ENCODE measurements at regions not wholly inside any gene's neighbourhood (a gene's known extent, or its start where the extent isn't known, plus 50 kb on each side); places are given as distances from the start of the nearest gene placed in this dataset.
A peak's percentile ranks its signal among the peaks of the same experiment; 100 is the strongest.

DNA sequence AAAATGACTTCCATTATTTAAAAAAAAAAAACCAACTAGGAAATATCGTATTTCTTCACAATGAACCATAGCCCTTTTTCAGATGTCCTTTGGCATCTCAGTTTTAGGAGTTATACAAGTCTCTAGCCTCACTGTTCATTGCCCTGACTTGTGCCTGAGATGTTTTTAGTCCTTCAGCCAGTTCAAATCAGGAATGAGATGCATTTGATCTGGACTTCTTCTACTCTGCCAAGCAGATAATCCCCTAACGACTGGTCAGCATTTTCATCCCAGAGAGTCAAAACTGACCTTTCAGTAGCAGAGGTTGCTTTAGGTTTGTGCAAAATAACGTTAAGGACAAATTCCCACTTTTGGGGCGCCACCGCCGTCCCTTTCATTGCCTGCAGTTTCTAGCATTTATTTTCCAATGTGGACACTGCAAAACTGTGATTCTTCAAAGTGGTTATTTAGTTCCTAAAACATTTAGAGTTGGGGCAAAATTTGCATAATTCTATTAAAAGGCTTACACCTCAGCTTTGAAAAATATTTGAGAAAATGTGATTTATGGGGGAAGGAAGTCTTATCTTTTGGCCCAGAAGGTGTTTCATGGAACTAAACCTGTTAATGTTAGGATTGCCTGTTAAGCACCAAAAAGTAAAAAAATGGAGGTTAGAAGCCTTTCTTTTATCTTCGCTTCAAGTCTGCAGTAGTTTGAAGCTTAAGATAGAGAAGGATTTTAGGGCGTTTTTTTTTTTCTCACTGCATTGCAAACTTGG, 152.0 kb upstream of the SGK1 start:
- Histone ChIP-seq H3K4me3 (ENCODE audit: insufficient read depth in 1 of 2, low read depth in 1 of 2, low read length in 2 of 2) (no peak overlapping the region), H3K18ac (ENCODE audit: low read depth in 1 of 2, low read length in 2 of 2) (no peak overlapping the region), H2BK5ac (ENCODE audit: low read depth, low read length, poor library complexity, severe bottlenecking) (no peak overlapping the region), H2BK15ac (ENCODE audit: low read depth, poor library complexity, severe bottlenecking) (no peak overlapping the region), H2BK120ac (ENCODE audit: low read depth, low read length) (no peak overlapping the region), H3K4me1 (ENCODE audit: control insufficient read depth, insufficient read depth, low read depth, low read length) (peaks cover 7% of the 10 kb centered on the region), H3K27me3 (ENCODE audit: control insufficient read depth in 1 of 2, insufficient read depth in 1 of 2, low read length in 2 of 2) (no peaks in the 10 kb centered on the region), H4K8ac (ENCODE audit: low read length) (no peak overlapping the region), H3K4me2 (ENCODE audit: low read length, poor library complexity, severe bottlenecking) (no peak overlapping the region), H3K27ac (ENCODE audit: low read length, poor library complexity, severe bottlenecking) (no peak overlapping the region), H3K14ac (ENCODE audit: low read length in 2 of 2) (no peak overlapping the region), H2BK12ac (ENCODE audit: low read length in 2 of 2) (no peak overlapping the region), H3K4ac (ENCODE audit: low read depth in 1 of 2, low read length in 2 of 2) (no peak overlapping the region), H3K23ac (ENCODE audit: low read length in 2 of 2) (no peak overlapping the region), H4K91ac (ENCODE audit: low read length) (no peak overlapping the region), H3K9ac (ENCODE audit: low read length) (no peak overlapping the region), H3K36me3 (ENCODE audit: control insufficient read depth in 1 of 2, insufficient read depth in 2 of 2, low read depth in 1 of 2, low read length in 2 of 2) (no peaks in the 10 kb centered on the region), H2AFZ (ENCODE audit: low read depth, low read length) (no peak overlapping the region), H3K79me1 (replicated peaks; ENCODE audit: low read length, poor library complexity, severe bottlenecking) (no peaks in the 10 kb centered on the region), H2AK5ac (ENCODE audit: low read length, severe bottlenecking) (no peak overlapping the region), H3K9me3 (ENCODE audit: control insufficient read depth, low read length) (no peaks in the 10 kb centered on the region)
- WGBS, result 80% methylated on average over 8 of the region's 8 CpGs
- no peak for DNase-seq

- Histone ChIP-seq H3K27me3 (ENCODE audit: control insufficient read depth in 1 of 2, insufficient read depth in 1 of 2, low read length in 2 of 2) (no peaks in the 10 kb centered on the region), H3K14ac (ENCODE audit: low read length in 2 of 2) (no peak overlapping the region), H3K36me3 (ENCODE audit: control insufficient read depth in 1 of 2, insufficient read depth in 2 of 2, low read depth in 1 of 2, low read length in 2 of 2) (no peaks in the 10 kb centered on the region), H3K4me1 (ENCODE audit: control insufficient read depth, insufficient read depth, low read depth, low read length) (peaks cover 10% of the 10 kb centered on the region), H3K4me3 (ENCODE audit: insufficient read depth in 1 of 2, low read depth in 1 of 2, low read length in 2 of 2) (no peak overlapping the region), H3K9me3 (ENCODE audit: control insufficient read depth, low read length) (no peaks in the 10 kb centered on the region), H3K23ac (ENCODE audit: low read length in 2 of 2) (no peak overlapping the region), H2BK120ac (ENCODE audit: low read depth, low read length) (no peak overlapping the region), H4K8ac (ENCODE audit: low read length) (no peak overlapping the region), H3K4ac (ENCODE audit: low read depth in 1 of 2, low read length in 2 of 2) (no peak overlapping the region), H2AFZ (ENCODE audit: low read depth, low read length) (peak overlapping the region; percentile 51), H2BK5ac (ENCODE audit: low read depth, low read length, poor library complexity, severe bottlenecking) (no peak overlapping the region), H3K79me1 (replicated peaks; ENCODE audit: low read length, poor library complexity, severe bottlenecking) (no peaks in the 10 kb centered on the region), H2AK5ac (ENCODE audit: low read length, severe bottlenecking) (no peak overlapping the region), H3K18ac (ENCODE audit: low read depth in 1 of 2, low read length in 2 of 2) (no peak overlapping the region), H3K4me2 (ENCODE audit: low read length, poor library complexity, severe bottlenecking) (no peak overlapping the region), H4K91ac (ENCODE audit: low read length) (no peak overlapping the region), H3K9ac (ENCODE audit: low read length) (no peak overlapping the region), H3K27ac (ENCODE audit: low read length, poor library complexity, severe bottlenecking) (no peak overlapping the region), H2BK15ac (ENCODE audit: low read depth, poor library complexity, severe bottlenecking) (no peak overlapping the region), H2BK12ac (ENCODE audit: low read length in 2 of 2) (no peak overlapping the region)
- DNase-seq, result no peak
- WGBS, result 98% methylated on average over 1 of the region's 1 CpG
These were observed 150.7 kb upstream of the SGK1 start for GRCh38 chr6:134468633-134469032.

- H3K14ac ChIP-seq (ENCODE audit: low read length in 2 of 2), result no peak overlapping the region
- H3K79me1 ChIP-seq (replicated peaks; ENCODE audit: low read length, poor library complexity, severe bottlenecking), result no peaks in the 10 kb centered on the region
- no peak overlapping the region for H3K23ac ChIP-seq (ENCODE audit: low read length in 2 of 2)
- no peak overlapping the region for H3K9ac ChIP-seq (ENCODE audit: low read length)
- 85% methylated on average over 1 of the region's 1 CpG for WGBS
- H3K4me1 ChIP-seq (ENCODE audit: control insufficient read depth, insufficient read depth, low read depth, low read length), result peaks cover 10% of the 10 kb centered on the region
- no peak overlapping the region for H2AFZ ChIP-seq (ENCODE audit: low read depth, low read length)
- peak overlapping the region; percentile 83 for H2AK5ac ChIP-seq (ENCODE audit: low read length, severe bottlenecking)
- H2BK120ac ChIP-seq (ENCODE audit: low read depth, low read length), result no peak overlapping the region
- H3K27ac ChIP-seq (ENCODE audit: low read length, poor library complexity, severe bottlenecking), result peak overlapping the region; percentile 48
- H4K8ac ChIP-seq (ENCODE audit: low read length), result no peak overlapping the region
- no peaks in the 10 kb centered on the region for H3K36me3 ChIP-seq (ENCODE audit: control insufficient read depth in 1 of 2, insufficient read depth in 2 of 2, low read depth in 1 of 2, low read length in 2 of 2)
- H3K4me3 ChIP-seq (ENCODE audit: insufficient read depth in 1 of 2, low read depth in 1 of 2, low read length in 2 of 2), result no peak overlapping the region
- no peak overlapping the region for H4K91ac ChIP-seq (ENCODE audit: low read length)
- H3K27me3 ChIP-seq (ENCODE audit: control insufficient read depth in 1 of 2, insufficient read depth in 1 of 2, low read length in 2 of 2), result no peaks in the 10 kb centered on the region
- H2BK15ac ChIP-seq (ENCODE audit: low read depth, poor library complexity, severe bottlenecking), result no peak overlapping the region
- H2BK12ac ChIP-seq (ENCODE audit: low read length in 2 of 2), result no peak overlapping the region
- H3K4ac ChIP-seq (ENCODE audit: low read depth in 1 of 2, low read length in 2 of 2), result no peak overlapping the region
- no peak overlapping the region for H2BK5ac ChIP-seq (ENCODE audit: low read depth, low read length, poor library complexity, severe bottlenecking)
- no peak for DNase-seq
- H3K9me3 ChIP-seq (ENCODE audit: control insufficient read depth, low read length), result no peaks in the 10 kb centered on the region
- H3K4me2 ChIP-seq (ENCODE audit: low read length, poor library complexity, severe bottlenecking), result no peak overlapping the region
- no peak overlapping the region for H3K18ac ChIP-seq (ENCODE audit: low read depth in 1 of 2, low read length in 2 of 2)
These were observed 149.7 kb upstream of the SGK1 start for GRCh38 chr6:134467620-134468019.

DNA sequence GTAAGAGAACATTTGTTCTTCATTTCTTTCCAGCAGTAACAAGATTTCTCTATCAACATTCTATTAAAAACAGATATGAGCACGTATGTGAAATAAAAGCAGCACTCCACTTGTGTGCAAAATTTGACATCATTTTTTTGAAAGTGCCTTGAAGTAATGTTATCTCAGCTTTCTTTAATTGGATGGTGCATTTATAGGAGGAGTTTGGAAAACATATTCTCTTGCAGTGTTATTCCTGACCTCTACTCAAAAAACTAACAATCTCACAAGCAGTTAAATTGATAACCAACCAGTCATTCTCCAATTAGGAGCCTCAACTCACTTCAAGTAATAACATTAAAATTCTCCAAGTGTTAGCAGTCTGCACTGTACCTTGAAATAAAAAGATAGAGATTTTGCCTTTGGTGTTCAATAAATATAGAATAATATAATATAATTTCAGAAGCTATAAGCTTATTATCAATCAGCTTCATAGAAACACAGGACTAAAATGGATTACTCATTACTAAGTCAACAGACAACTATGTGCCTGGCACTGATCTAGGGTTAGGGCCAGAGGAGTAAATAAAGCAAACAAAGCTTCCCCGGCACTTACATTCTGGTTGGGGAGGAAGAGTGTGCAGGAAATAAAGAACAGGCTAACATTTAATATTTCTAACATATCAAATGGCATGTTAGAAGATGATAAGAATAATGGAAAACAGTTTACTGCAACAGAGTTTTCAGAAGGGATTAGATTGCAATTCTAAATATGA, 149.0 kb upstream of the SGK1 start:
- Histone ChIP-seq H3K79me1 (replicated peaks; ENCODE audit: low read length, poor library complexity, severe bottlenecking) (no peaks in the 10 kb centered on the region), H2BK12ac (ENCODE audit: low read length in 2 of 2) (no peak overlapping the region), H3K9me3 (ENCODE audit: control insufficient read depth, low read length) (no peaks in the 10 kb centered on the region), H3K27me3 (ENCODE audit: control insufficient read depth in 1 of 2, insufficient read depth in 1 of 2, low read length in 2 of 2) (no peaks in the 10 kb centered on the region), H2AK5ac (ENCODE audit: low read length, severe bottlenecking) (no peak overlapping the region), H3K4ac (ENCODE audit: low read depth in 1 of 2, low read length in 2 of 2) (no peak overlapping the region), H2BK120ac (ENCODE audit: low read depth, low read length) (no peak overlapping the region), H3K23ac (ENCODE audit: low read length in 2 of 2) (no peak overlapping the region), H3K4me2 (ENCODE audit: low read length, poor library complexity, severe bottlenecking) (no peak overlapping the region), H4K8ac (ENCODE audit: low read length) (no peak overlapping the region), H3K36me3 (ENCODE audit: control insufficient read depth in 1 of 2, insufficient read depth in 2 of 2, low read depth in 1 of 2, low read length in 2 of 2) (no peaks in the 10 kb centered on the region), H3K4me3 (ENCODE audit: insufficient read depth in 1 of 2, low read depth in 1 of 2, low read length in 2 of 2) (no peak overlapping the region), H3K27ac (ENCODE audit: low read length, poor library complexity, severe bottlenecking) (no peak overlapping the region), H4K91ac (ENCODE audit: low read length) (no peak overlapping the region), H3K14ac (ENCODE audit: low read length in 2 of 2) (no peak overlapping the region), H3K18ac (ENCODE audit: low read depth in 1 of 2, low read length in 2 of 2) (no peak overlapping the region), H2AFZ (ENCODE audit: low read depth, low read length) (no peak overlapping the region), H3K4me1 (ENCODE audit: control insufficient read depth, insufficient read depth, low read depth, low read length) (peaks cover 13% of the 10 kb centered on the region), H2BK15ac (ENCODE audit: low read depth, poor library complexity, severe bottlenecking) (no peak overlapping the region), H2BK5ac (ENCODE audit: low read depth, low read length, poor library complexity, severe bottlenecking) (no peak overlapping the region), H3K9ac (ENCODE audit: low read length) (no peak overlapping the region)
- DNase-seq, result no peak
- WGBS, result 60% methylated on average over 1 of the region's 2 CpGs

All from mesenchymal stem cell (in vitro differentiated cells and primary cell).